HG02759 (cell line): ENCODE measurements at regions not wholly inside any gene's neighbourhood (a gene's known extent, or its start where the extent isn't known, plus 50 kb on each side); places are given as distances from the start of the nearest gene placed in this dataset.
"Not testable (repeated sequence)": the region's sequence is repeated elsewhere in the genome, so short reads cannot be mapped to it uniquely, and the experiment has no call there.

Source experiments
- ATAC-seq: cut with Tn5 transposase; IDR thresholded peaks from one replicate; pipeline ENCODE4 v1.9.1; 2021; ENCODE audit warnings: mild to moderate bottlenecking, moderate library complexity; ENCODE audit not compliant: unreplicated experiment

DNA sequence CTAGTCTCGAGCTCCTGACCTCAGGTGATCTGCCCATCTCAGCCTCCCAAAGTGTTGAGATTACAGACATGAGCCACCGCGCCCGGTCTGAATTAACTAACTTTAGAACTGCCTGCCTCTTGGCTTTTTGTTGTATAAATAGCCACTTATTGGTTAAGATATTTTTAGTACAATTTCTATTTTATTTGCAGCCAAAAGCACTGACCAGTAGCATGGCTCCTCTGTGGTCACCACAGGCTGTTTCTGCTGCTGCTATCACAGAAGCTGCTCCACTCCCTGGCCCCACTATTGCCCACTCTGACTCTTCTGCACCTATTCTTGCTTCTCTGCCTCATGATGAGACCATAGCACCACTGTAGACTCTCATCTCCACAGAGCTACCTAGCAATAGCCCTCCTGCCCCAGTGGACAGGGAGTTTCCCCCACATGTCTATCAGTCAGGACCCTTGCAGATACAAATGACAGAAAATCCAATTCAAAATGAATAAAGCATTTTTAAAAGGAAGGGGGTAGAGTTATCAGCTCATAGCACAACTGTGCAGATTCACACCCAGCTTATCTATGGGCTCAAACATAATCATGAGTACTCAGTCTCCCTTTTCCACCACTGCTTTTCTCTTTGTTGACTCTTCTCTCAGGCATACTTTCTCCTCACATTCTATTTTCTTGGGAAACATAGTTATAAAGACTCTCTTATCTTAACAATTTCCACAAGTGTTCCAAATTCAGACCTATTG, 151.8 kb upstream of the EPB41L4A start:
- ATAC-seq = no peak

DNA sequence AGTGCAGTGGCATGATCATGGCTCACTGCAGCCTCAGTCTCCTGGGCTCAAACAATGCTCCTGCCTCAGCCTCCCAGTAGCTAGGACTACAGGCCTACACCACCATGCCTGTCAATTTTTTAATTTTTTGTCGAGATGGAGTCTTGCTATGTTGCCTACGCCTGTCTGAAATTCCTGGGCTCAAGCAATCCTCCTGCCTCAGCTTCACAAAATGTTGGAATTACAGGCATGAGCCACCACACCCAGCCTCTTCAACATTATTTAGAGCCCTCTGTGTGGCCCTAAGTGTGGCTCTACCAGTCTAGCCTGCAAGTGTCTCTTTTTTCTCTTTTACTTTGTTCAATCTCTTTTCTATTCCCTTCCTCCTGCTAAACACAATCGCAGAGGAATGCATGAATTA, 154.4 kb upstream of the EPB41L4A start:
- no peak for ATAC-seq

DNA sequence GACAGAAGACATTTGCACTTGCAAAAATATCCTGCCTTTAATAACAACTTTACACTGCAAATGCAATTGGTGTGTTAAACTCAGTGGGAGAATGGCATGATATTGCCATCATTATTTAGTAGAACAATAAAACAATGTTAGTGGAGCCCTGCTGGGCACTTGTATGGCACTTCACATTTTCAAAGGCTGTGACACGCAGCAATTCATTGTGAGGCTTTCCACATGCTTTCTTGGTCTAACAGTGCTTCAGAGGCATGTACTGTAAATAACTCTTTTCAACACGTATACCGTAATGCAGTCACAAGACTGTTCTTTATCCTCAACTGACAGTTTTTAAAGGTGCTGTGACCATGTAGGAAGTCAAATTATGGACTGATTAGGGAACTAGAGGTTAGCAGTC, 155.5 kb upstream of the EPB41L4A start:
- ATAC-seq = no peak

DNA sequence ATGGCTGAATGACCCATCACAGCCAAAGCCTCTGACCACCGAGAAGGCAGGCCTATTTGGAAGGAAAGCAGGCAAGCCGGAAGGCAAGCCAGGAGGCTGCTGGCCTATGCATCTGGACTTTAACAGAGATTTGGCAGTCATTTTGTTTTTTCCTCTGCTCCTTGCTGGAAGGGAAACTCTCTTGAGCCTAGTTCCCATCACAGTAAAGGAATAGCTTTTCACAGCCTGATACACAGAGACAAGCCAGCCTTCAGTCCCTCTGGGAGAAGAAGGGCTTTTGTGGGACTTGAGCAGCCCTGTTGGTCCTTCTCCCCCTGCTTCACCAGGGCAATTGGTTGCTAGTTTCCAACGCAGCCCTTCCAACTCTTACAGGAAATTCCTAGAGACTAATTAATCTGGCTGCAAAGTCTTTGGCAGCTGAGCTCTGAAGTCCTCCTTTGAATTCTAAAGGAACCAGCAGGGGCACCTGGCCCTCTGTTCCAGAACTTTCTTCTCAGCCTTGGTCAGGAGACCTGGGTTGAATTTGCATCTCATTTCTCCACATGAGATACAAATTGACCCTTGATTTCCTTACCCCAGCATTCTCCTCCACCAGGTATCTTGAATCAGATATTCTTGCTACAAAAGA, 157.3 kb upstream of the EPB41L4A start:
- no peak for ATAC-seq

DNA sequence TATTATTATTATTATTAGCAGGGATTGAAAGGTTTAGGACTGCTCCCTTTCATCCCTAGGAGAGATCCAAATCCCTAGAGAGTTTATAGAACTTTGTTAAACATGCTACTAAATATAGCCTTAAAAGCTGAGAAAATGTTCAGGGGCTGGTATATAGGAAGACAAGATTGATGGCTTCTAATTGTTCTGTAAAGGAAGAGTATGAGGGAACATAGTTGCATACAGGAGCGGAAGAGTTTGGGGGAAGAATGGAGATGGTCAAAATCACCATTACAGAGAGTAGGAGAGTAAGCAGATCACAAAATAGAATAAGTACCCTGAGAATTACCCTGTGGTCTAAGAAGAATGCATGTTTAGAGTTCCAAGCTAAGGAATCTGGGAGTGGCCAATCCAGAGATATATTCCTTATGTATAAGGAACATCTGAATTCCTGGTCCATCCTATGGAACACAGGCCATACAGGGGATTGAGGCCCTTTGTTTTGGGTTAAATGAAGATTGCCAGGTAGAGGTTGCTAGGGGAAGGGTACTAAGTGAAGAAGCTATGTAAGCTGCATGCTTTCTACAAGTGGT, 158.0 kb upstream of the APC start:
- no peak for ATAC-seq

DNA sequence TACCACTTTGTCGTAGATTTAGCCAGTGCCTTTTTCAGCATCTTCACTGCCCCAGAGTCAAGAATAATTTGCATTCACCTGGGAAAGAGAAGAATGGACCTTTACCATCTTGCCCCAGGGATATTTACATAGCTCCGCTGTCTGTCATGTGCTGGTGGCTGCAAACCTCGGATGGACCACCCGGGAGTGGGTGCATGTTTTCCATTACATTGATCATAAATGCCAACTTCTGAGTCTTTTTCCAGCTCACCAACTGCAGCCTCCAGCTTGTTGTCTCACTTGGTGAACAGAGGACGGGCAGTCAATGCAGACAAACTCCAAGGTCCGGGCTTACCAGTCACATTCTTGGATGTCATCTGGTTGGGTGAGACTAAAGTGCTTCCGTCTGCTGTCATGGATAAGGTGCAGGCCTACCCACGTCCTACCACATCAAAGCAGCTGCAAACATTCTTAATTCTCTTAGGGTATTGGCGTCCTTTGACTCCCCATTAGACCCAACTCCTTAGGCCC, 155.8 kb upstream of the APC start:
- no peak for ATAC-seq

DNA sequence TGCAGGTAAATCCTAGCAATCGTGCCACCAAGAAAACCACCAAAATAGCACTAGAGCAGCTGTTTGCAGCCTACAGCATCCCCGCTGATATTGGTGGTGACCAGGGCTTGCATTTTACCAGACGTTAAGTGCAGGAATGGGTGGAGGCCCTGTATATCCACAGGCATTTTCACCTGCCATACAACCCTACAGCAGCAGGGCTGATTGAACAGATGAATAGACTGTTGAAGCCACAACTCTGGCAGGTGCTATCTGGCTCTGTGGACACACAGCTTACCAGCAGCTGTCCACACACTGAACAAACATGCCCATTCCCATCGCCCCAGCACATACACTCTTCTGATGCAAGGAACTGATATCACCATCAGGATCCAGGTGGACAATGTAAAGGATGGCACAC, 154.5 kb upstream of the APC start:
- no peak for ATAC-seq

DNA sequence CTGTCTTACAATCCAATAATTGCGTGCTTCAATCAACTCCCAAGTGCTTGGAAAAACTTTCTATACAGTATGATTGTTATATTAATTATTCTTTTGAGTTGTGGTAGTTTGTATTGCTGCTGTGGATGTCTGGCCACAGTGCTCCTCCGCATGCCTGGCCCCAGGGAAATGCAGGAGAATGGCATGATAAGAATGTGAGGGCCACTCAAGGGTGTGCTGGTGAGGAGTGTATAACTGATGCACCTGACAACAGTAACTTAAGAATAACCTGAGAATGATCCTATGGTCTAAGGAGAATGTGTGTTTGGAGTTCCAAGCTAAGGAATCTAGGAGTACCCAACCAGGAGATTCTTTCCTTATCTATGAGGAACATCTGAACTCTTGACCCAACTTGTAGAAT, 152.9 kb upstream of the APC start:
- no peak for ATAC-seq

DNA sequence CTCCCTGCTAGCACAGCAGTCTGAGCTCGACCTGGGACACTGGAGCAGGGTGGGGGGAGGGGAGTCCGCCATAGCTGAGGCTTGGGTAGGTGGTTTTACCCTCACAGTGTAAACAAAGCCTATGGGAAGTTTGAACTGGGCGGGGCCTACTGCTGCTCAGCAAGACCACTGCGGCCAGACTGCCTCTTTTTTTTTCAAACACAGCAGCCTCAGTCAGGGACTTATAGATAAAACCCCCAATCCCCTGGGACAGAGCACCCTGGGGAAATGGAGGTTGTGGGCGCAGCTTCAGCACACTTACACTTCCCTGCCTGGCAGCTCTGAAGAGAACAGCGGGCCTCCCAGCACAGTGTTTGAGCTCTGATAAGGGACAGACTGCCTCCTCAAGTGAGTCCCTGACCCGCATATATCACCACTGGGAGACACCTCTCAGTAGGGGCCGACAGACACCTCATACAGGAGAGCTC, 151.1 kb upstream of the APC start:
- ATAC-seq = peak; percentile 87

DNA sequence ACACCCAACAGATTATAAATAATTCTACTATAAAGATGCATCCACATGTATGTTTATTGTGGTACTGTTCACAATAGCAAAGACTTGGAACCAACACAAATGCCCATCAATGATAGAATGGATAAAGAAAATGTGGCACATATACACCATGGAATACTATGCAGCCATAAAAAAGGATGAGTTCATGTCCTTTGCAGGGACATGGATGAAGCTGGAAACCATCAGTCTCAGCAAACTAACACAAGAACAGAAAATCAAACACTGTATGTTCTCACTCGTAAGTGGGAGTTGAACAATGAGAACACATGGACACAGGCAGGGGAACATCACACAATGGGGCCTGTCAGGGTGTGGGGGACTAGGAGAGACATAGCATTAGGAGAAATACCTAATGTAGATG, 146.8 kb upstream of the APC start:
- ATAC-seq = not testable (repeated sequence)

DNA sequence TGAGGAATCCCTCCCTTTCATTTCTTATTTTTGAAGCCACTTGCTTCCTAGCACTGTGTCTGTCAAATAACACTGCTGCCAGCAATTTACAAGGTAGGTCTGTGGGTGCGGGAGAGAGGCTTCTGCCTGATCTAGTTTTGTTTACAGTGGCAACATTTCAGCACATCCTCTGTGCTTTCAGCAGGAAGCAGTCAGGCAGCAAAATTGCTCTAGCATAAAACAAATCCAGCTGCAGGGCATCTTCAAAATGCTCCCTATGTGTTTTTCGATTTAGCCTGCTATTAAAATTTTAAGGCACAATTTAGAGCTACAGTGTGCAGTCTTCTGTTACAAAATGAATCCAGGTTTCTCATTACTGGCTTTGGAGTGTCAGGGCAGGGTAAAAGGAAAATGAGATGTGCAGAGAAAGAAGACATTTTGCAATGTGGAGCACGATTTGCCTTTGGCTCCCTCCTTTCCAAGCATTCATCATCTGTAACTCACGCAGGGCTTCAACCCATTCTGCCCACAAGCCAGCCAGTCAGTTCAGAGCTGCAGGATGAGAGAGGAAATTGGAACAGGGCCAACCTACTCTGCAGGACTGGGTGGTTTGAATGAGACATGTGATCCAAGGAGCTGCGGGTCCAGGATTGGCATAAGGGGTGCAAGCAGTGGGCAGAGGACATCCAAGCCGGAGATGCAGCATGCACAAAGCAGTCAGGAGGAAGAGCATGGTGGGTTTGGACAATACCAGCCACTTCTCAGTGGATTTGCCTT, 143.4 kb upstream of the APC start:
- no peak for ATAC-seq

DNA sequence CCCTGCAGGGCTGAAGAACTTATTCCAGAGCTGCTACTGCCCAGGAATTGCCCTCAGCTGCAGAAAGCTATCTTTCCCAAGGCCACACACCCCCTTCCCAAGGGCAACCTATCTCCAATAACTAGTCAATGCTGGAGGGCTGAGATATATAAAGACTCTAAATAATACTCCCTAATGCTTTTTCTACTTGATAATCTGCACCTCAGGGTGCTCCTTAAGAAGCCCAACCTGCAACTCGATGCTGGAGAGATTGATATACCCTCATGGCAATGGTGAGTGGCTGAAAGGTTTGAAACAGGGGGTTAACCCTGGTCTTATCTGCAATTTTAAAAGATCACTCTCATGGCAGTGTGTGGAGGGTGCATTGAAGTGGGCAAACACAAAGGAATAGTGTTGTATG, 142.7 kb upstream of the APC start:
- no peak for ATAC-seq

DNA sequence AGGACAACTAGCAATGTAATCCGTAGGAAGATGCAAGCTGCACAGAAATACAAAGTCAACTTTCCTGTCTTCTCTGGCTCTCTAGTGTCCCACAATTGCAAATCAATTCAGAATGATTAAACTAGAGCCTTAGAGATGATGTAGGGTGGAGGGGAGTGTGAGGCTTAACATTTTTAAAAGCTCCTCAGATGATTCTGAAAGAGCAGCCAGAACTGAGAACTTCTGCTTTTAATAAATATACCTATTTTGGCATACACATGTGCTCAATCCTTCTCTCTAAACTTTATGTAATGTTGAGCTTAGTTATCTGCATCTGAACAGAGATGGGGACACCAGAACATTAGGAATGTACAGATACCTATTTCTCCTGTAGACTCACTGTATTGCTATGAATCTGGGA, 139.9 kb upstream of the APC start:
- ATAC-seq = no peak

DNA sequence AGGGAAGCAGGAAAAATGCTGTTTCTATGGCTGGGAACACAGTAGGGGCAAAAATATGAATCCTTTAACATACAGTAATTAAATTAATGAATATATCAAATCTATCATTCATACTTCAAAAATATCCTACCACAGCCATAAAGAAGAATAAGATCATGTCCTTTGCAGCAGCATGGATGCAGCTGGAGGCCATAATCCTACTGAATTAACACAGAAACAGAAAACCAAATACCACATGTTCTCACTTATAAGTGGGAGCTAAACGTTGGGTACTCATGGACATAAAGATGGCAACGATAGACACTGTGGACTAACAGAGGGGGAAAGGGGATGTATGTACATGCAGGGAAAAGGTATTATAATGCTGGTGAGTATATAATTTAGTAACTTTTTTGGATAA, 137.2 kb upstream of the APC start:
- not testable (repeated sequence) for ATAC-seq

DNA sequence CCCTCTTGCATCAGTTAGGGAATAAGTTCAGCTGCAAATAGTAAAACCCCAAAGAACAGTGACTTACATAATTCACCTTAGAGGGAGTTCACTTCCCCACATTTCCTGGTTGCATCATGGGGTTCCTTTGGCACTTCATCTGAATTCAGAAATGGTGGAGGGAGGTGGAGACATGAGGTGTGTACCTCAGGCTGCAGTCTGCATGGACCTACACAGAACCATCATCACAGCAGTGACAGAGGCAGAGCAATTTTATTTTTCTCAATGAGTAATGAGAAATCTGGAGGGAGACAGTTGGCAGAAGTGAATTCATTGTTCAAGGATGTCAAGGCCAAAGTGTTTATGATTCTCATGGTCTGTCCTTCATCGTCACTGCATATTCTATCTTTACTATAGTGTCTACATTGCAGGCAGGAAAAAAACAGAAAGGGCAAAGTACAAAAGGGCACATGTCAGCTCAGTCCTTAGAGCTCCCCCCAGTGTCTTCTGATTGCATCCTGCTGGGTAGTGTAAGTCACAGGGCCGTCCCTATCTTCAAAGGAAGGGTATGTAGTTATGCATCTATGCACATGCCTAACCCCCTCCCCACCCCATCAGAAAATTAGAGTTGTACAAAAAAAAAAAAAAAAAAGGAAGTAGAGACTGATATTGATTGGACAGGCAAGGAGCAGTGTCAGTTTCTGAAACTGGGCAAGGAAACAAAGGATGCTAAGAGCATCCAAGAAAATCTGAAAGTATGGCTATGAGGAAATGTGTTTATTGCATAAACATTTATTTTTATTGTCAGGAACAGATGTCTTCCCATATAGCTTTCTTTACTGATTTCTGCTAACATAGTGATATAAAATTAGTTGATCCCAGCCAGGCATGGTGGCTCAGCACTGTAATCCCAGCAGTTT, 132.7 kb upstream of the APC start:
- peak; percentile 83 for ATAC-seq

DNA sequence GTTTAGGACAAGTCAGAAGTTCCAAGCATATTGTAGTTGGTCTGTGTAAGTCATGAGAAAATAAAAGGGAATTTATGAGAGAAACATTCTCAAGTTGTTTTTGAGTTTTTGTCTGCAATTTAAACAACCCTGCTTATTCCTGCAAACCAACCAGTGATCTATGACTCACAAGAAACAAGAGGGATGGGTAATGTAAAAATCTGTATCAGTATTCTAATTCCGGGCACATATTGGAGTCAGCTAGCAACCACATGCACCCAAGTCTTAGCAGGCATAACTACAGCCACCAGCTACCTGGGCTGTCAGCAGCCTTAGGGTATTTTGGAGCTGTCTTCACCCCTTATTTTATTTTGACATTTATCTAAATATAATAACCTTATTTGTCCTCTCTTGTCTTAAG, 128.7 kb upstream of the APC start:
- no peak for ATAC-seq

DNA sequence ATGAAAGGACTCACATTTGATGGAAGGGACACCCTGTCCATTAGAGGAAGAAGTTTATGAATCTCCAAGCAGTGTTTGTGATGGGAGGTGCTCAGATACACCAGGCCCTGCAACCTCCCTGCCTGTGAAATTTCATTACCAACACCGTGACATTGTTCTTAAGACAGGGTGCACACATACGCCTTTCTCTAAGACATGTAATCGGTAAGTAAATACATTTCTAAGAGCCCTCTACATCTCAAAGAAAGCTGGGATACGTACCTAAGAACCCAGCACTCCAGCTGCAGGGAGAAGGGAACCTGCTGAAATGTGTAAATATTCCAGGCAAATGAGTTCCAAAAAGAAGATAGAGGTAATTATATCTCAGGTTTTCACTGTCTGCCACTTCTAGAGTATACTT, 125.0 kb upstream of the APC start:
- ATAC-seq = no peak

DNA sequence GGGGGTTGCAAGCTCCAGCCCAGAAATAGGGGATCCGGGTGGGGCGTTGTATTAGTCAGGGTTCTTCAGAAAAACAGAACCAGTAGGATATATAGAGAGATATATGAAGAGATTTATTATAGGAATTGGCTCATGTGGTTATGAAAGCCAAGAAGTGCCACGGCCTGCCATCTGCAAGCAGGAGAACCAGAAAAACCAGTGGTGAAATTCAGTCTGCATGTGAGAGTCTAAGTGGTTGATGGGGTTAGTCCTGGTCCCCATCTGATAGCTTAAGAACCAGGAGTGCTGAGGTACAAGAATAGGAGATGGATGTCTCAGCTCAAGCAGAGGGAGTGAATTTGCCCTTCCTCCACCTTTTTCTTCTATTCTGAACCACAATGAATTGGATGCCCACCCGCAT, 123.4 kb upstream of the APC start:
- ATAC-seq = no peak

DNA sequence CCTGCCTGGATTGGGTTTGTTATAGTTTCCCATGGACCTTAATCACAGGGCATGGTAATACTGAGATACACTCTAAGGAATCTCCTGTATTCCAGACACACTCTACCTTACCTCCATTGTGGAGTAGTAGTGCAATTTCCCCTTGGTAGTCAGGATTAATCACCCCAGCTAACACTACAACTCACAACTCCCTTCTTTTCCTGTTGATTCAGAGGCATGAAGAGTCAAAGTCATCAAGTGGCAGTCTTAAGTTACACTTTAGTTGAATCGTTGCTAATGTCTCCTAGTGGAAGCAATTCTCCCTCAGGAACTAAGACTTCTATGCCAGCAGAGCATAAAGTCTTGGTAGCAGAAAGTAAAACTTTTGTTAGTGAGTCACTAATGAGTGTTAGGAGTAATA, 122.7 kb upstream of the APC start:
- ATAC-seq = no peak

DNA sequence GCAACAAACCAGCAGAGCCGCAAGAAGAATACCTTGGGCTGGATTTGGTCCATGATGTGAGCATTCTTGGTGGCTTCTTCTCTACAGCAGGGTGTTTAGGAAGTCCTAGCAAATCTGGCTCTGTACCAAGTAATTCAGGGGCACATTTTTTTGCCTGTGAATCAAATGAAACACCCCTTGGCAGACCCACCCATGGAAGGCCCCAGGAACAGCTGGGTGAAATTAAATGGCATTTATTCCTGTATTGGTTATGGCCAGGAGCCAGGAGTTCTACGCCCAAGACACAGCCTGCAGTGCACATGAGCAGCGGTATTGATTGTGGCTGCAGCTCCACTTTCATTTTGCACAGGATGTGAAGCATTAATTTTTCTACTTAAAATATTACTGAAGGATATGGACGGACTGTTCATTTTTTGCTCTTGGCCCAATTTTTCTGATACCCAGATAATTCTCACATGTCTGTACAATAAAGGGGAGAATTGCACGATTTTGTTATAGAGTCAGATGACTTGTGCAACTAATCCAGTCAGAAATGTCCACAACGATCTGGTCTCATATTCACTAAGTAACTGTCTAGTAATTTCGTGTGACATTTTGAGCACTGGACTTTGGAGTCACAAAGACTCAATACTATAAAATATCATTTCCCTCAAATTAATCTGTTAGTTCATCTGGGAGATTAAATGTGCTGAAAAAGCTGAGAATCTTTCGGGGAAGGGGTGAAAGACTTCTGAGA, 120.7 kb upstream of the APC start:
- no peak for ATAC-seq
